Sigmoid colon (tissue), 6 donors: ENCODE measurements at regions not wholly inside any gene's neighbourhood (a gene's known extent, or its start where the extent isn't known, plus 50 kb on each side); places are given as distances from the start of the nearest gene placed in this dataset.

ENCODE experiments used
- DNase-seq: peaks from one replicate; pipeline ENCODE4 v3.0.0-alpha.2; 2019
- H3K27ac ChIP-seq, 4 donors: fragments of 200-600 bp; sonication (generic); one replicate each; pipeline ENCODE4 v1.5.1; 2016 to 2019; ENCODE audit warnings: mild to moderate bottlenecking in 1 of 4
- H3K27me3 ChIP-seq, 3 donors: fragments of 200-600 bp; sonication (generic); one replicate each; pipeline ENCODE4 v1.5.1; 2019; ENCODE audit warnings: mild to moderate bottlenecking in 1 of 3
- H3K36me3 ChIP-seq, 4 donors: fragments of 200-600 bp; sonication (generic); one replicate each; pipeline ENCODE4 v1.5.1; 2016 to 2019
- H3K4me1 ChIP-seq, 4 donors: fragments of 200-600 bp; sonication (generic); one replicate each; pipeline ENCODE4 v1.5.1; 2017 to 2019
- H3K4me3 ChIP-seq, 4 donors: fragments of 200-600 bp; sonication (generic); one replicate each; pipeline ENCODE4 v1.5.1; 2017 to 2019; ENCODE audit warnings: mild to moderate bottlenecking in 2 of 4, moderate library complexity in 1 of 4
- H3K9me3 ChIP-seq, 4 donors: fragments of 200-600 bp in 3 of 4; sonication (generic) in 3 of 4; one replicate each; pipeline versions ENCODE4 v1.5.1 to v1.6.1; 2013 to 2019
- CTCF ChIP-seq, 4 experiments: fragments of 450-650 bp in 3 of 4; fragments of 200-600 bp in 1 of 4; IDR thresholded peaks; one replicate each; pipeline ENCODE4 v1.5.1; 2016 to 2019; ENCODE audit warnings: antibody characterized with exemption in 4 of 4, mild to moderate bottlenecking in 3 of 4, moderate library complexity in 2 of 4
- EP300 ChIP-seq, 4 donors: sonication (generic); formaldehyde crosslinking; IDR thresholded peaks; one replicate each; pipeline ENCODE4 v1.6.1; 2017; ENCODE audit warnings: antibody characterized with exemption in 4 of 4
- POLR2A ChIP-seq, 2 donors: fragments of 450-650 bp; IDR thresholded peaks; one replicate each; pipeline ENCODE4 v1.6.1; 2016; ENCODE audit warnings: antibody characterized with exemption in 2 of 2, mild to moderate bottlenecking in 2 of 2, moderate library complexity in 2 of 2
- POLR2AphosphoS5 ChIP-seq, 4 donors: sonication (generic); formaldehyde crosslinking; IDR thresholded peaks; one replicate each; pipeline ENCODE4 v1.6.1; 2017; ENCODE audit warnings: antibody characterized with exemption in 4 of 4
- WGBS, 2 donors: extraction: QIAGEN DNeasy Blood & Tissue Kit; methylation state at CpG; one replicate each; pipeline ENCODE4 v1.1.7; 2013; 5-methylcytosine and 5-hydroxymethylcytosine counted together
- intact Hi-C: fragments of 100-400 bp; cut with DNase I; formaldehyde crosslinking; loops from one replicate; pipeline ENCODE4 v1.15.1; 2023
- donor health status: healthy with polysubstance abuse.
- donor health status: healthy.

- no peaks in the 10 kb centered on the region for H3K36me3 ChIP-seq
- H3K4me3 ChIP-seq = no peak overlapping the region
- H3K9me3 ChIP-seq = no peaks in the 10 kb centered on the region
- intact Hi-C loops = no loop called here
- H3K27me3 ChIP-seq = peaks cover 0 to 6% (median 0%) of the 10 kb centered on the region in 3 donors
- no peaks in the 10 kb centered on the region for H3K4me1 ChIP-seq
- TF ChIP-seq CTCF (IDR thresholded peaks at IDR 0.05) = no peak
- no peak for TF ChIP-seq POLR2A (IDR thresholded peaks at IDR 0.05)
- no peak for TF ChIP-seq POLR2AphosphoS5 (IDR thresholded peaks at IDR 0.05)
- no peak for TF ChIP-seq EP300 (IDR thresholded peaks at IDR 0.05)
- DNase-seq = no peak
- H3K27ac ChIP-seq = no peak overlapping the region
- WGBS, 2 donors = 32 to 60% methylated on average over 3 of the region's 3 CpGs
Observed at GRCh38 chr17:6304894-6305612, 129.9 kb downstream of the AIPL1 start.

- Histone ChIP-seq H3K4me3 (no peak overlapping the region), H3K27ac (no peak overlapping the region), H3K9me3 (no peaks in the 10 kb centered on the region), H3K36me3 (no peaks in the 10 kb centered on the region), H3K4me1 (no peaks in the 10 kb centered on the region), H3K27me3 (peaks cover 0 to 6% (median 0%) of the 10 kb centered on the region in 3 donors)
- intact Hi-C loops = no loop called here
- DNase-seq = no peak
- TF ChIP-seq POLR2A (IDR thresholded peaks at IDR 0.05) = no peak
- TF ChIP-seq EP300 (IDR thresholded peaks at IDR 0.05) = no peak
- no peak for TF ChIP-seq CTCF (IDR thresholded peaks at IDR 0.05)
- no peak for TF ChIP-seq POLR2AphosphoS5 (IDR thresholded peaks at IDR 0.05)
- WGBS, 2 donors = 8 to 12% methylated on average over 5 of the region's 5 CpGs
Observed at GRCh38 chr17:6303664-6304063, 131.3 kb downstream of the AIPL1 start.

GRCh38 chr17:6299275-6299674, 135.6 kb downstream of the AIPL1 start:
- Histone ChIP-seq H3K27ac (no peak overlapping the region), H3K36me3 (no peaks in the 10 kb centered on the region), H3K27me3 (peaks cover 0 to 6% (median 0%) of the 10 kb centered on the region in 3 donors), H3K9me3 (no peaks in the 10 kb centered on the region), H3K4me3 (no peak overlapping the region), H3K4me1 (no peaks in the 10 kb centered on the region)
- 81 to 83% methylated on average over 6 of the region's 6 CpGs for WGBS, 2 donors
- no peak for DNase-seq
- TF ChIP-seq CTCF (IDR thresholded peaks at IDR 0.05) (no peak), POLR2AphosphoS5 (IDR thresholded peaks at IDR 0.05) (no peak), EP300 (IDR thresholded peaks at IDR 0.05) (no peak), POLR2A (IDR thresholded peaks at IDR 0.05) (no peak)
- intact Hi-C loops = no loop called here

DNA sequence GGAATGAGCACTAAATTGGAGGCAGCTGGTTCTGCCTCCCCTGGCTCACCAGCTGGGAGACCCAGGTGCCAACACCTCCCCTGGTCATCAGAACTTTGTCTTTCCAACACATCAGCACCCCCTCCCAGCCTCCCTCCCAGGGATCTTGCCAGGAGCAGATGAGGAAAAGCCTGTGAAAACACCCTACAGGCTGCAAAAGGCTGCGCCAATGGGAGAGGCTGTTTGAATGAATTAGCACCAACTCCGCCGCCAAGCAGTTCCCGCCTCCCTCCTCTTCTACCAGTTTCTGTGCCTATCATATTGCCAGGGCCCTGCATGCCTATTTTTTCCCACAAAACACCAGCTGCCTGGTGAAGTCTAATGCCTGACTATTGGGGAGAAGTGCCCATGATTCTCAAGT, 137.0 kb downstream of the AIPL1 start:
- WGBS, 2 donors = 65 to 73% methylated on average over 4 of the region's 4 CpGs
- H3K27me3 ChIP-seq = no peaks in the 10 kb centered on the region
- H3K36me3 ChIP-seq = no peaks in the 10 kb centered on the region
- intact Hi-C loops = no loop called here
- H3K9me3 ChIP-seq = no peaks in the 10 kb centered on the region
- no peak overlapping the region for H3K4me3 ChIP-seq
- H3K4me1 ChIP-seq = no peaks in the 10 kb centered on the region
- no peak for TF ChIP-seq CTCF (IDR thresholded peaks at IDR 0.05)
- TF ChIP-seq EP300 (IDR thresholded peaks at IDR 0.05) = no peak
- TF ChIP-seq POLR2AphosphoS5 (IDR thresholded peaks at IDR 0.05) = no peak
- TF ChIP-seq POLR2A (IDR thresholded peaks at IDR 0.05) = no peak
- no peak overlapping the region for H3K27ac ChIP-seq
- DNase-seq = no peak

DNA sequence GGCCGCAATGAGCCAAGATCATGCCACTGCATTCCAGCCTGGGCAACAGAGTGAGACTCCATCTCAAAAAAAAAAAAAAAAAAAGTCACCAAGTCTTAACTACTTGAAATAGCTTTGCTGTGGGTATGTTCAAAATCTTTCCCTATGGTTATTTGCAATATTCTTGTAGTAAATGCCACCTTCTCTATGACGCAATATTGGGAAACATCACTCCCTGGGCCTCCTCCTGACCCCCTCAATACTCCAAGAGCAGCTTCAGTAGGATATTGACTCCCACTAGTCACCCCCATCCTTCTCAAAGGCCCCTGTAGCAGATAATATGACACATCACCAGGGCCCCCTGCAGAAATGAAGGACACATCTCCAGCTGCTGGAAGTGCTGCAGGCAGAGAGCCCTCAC, 137.8 kb downstream of the AIPL1 start:
- intact Hi-C loops = no loop called here
- no peak for DNase-seq
- Histone ChIP-seq H3K36me3 (no peaks in the 10 kb centered on the region), H3K27me3 (no peaks in the 10 kb centered on the region), H3K27ac (no peak overlapping the region), H3K4me1 (no peaks in the 10 kb centered on the region), H3K9me3 (no peaks in the 10 kb centered on the region), H3K4me3 (no peak overlapping the region)
- WGBS, 2 donors = 87 to 88% methylated on average over 2 of the region's 2 CpGs
- no peak for TF ChIP-seq POLR2A (IDR thresholded peaks at IDR 0.05)
- no peak for TF ChIP-seq POLR2AphosphoS5 (IDR thresholded peaks at IDR 0.05)
- no peak for TF ChIP-seq EP300 (IDR thresholded peaks at IDR 0.05)
- no peak for TF ChIP-seq CTCF (IDR thresholded peaks at IDR 0.05)
